ENCODE measurements at regions not wholly inside any gene's neighbourhood (a gene's known extent, or its start where the extent isn't known, plus 50 kb on each side); places are given as distances from the start of the nearest gene placed in this dataset.

GRCh38 chrX:25819879-25820278 is 318.3 kb upstream of the MAGEB18 start (continued):
- TF ChIP-seq USF2 (IDR thresholded peaks at IDR 0.05; ENCODE audit: borderline replicate concordance, low read depth, low read length) (no peak), NFIC (IDR thresholded peaks at IDR 0.05; ENCODE audit: low read depth, low read length) (no peak), TAF1 (IDR thresholded peaks at IDR 0.05; ENCODE audit: borderline replicate concordance, low read depth, low read length) (no peak)

- POLR2A ChIA-PET = no interaction called here
- no peak overlapping the region for H2AFZ ChIP-seq (ENCODE audit: control insufficient read depth, low read depth, low read length)
- SMC1A ChIA-PET (ENCODE audit: uncharacterized antibody, unreplicated experiment) = no interaction called here
- intact Hi-C loops (cut with micrococcal nuclease; ENCODE audit: unreplicated experiment) = no loop called here
- DNase-seq (ENCODE audit: low read depth, low spot score) (no peak), FAIRE-seq (no peak), ATAC-seq (no peak)
- in situ Hi-C loops (cut with MboI) = no loop called here
- WGBS (ENCODE audit: insufficient coverage, insufficient replicate concordance, low lambda C conversion rate, missing lambda C conversion rate) = 10% methylated on average over 3 of the region's 3 CpGs
- no TSS peak for BruUV-seq (replicated peaks)
- H3K27me3 ChIP-seq (replicated peaks in 1 of 2; ENCODE audit: control insufficient read depth in 2 of 2, insufficient read depth in 2 of 2, low read length in 1 of 2) = no peaks in the 10 kb centered on the region
- no peaks in the 10 kb centered on the region for H3K4me1 ChIP-seq (ENCODE audit: control insufficient read depth, insufficient read depth, low read length)
- no peak overlapping the region for H3K4me2 ChIP-seq (ENCODE audit: control insufficient read depth, insufficient read depth)
- H3K36me3 ChIP-seq (ENCODE audit: control insufficient read depth in 2 of 2, insufficient read depth in 2 of 2, low read length in 1 of 2) = no peaks in the 10 kb centered on the region
- no peaks in the 10 kb centered on the region for H4K20me1 ChIP-seq (ENCODE audit: control insufficient read depth, insufficient read depth)
- TF ChIP-seq ASH2L (IDR thresholded peaks at IDR 0.05; ENCODE audit: borderline replicate concordance, low read depth) = no peak
- no peak for TF ChIP-seq ZBED1 (IDR thresholded peaks at IDR 0.05; ENCODE audit: borderline replicate concordance)
- no peak for TF ChIP-seq TCF7 (IDR thresholded peaks at IDR 0.05; ENCODE audit: borderline replicate concordance)
- TF ChIP-seq JUNB (IDR thresholded peaks at IDR 0.05) = no peak
- no peak for TF ChIP-seq PRDM15 (CRISPR knock-in tag; IDR thresholded peaks at IDR 0.05)
- no peak for TF ChIP-seq TCF12 (IDR thresholded peaks at IDR 0.05; ENCODE audit: low read depth, low read length)
- TF ChIP-seq BRCA1 (IDR thresholded peaks at IDR 0.05; ENCODE audit: low read depth, low read length) = no peak
- no peak for TF ChIP-seq RFX5 (IDR thresholded peaks at IDR 0.05; ENCODE audit: low read depth, low read length)
- CTCF ChIA-PET = no interaction called here
- RAD21 ChIA-PET (ENCODE audit: unreplicated experiment) = no interaction called here
- no peak overlapping the region for H3K27ac ChIP-seq (ENCODE audit: control insufficient read depth, insufficient read depth)
- H3K9me3 ChIP-seq (replicated peaks; ENCODE audit: control insufficient read depth, insufficient read depth, low read length) = no peaks in the 10 kb centered on the region
- H3K4me3 ChIP-seq = no peak overlapping the region
- H3K79me2 ChIP-seq (ENCODE audit: control insufficient read depth, insufficient read depth, low read length) = no peaks in the 10 kb centered on the region
- H3K9ac ChIP-seq (ENCODE audit: control insufficient read depth, insufficient read depth, low read length) = no peak overlapping the region
Measured at GRCh38 chrX:25851141-25851540, 287.0 kb upstream of the MAGEB18 start.
